ENCODE measurements at regions not wholly inside any gene's neighbourhood (a gene's known extent, or its start where the extent isn't known, plus 50 kb on each side); places are given as distances from the start of the nearest gene placed in this dataset.

- H3F3A ChIP-seq (ENCODE audit: low read length, unreplicated experiment) = no peaks in the 10 kb centered on the region
- DNase-seq = no peak
- H3K9me3 ChIP-seq (ENCODE audit: low read length) = no peaks in the 10 kb centered on the region
- no peaks in the 10 kb centered on the region for H3K27me3 ChIP-seq (ENCODE audit: low read length)
- no peak overlapping the region for H2AFZ ChIP-seq (ENCODE audit: low read length)
- TF ChIP-seq, protein P1, sequence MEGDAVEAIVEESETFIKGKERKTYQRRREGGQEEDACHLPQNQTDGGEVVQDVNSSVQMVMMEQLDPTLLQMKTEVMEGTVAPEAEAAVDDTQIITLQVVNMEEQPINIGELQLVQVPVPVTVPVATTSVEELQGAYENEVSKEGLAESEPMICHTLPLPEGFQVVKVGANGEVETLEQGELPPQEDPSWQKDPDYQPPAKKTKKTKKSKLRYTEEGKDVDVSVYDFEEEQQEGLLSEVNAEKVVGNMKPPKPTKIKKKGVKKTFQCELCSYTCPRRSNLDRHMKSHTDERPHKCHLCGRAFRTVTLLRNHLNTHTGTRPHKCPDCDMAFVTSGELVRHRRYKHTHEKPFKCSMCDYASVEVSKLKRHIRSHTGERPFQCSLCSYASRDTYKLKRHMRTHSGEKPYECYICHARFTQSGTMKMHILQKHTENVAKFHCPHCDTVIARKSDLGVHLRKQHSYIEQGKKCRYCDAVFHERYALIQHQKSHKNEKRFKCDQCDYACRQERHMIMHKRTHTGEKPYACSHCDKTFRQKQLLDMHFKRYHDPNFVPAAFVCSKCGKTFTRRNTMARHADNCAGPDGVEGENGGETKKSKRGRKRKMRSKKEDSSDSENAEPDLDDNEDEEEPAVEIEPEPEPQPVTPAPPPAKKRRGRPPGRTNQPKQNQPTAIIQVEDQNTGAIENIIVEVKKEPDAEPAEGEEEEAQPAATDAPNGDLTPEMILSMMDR (conservative IDR thresholded peaks at IDR 0.05; ENCODE audit: low read depth, low read length) = no peak
- TF ChIP-seq EZH2 (IDR thresholded peaks at IDR 0.05; ENCODE audit: low read length, unreplicated experiment) = no peak
- TF ChIP-seq EZH2phosphoT487 (IDR thresholded peaks at IDR 0.05; ENCODE audit: borderline replicate concordance, low read length) = no peak
- H3K36me3 ChIP-seq (ENCODE audit: low read depth, low read length) = no peaks in the 10 kb centered on the region
- H3K9me2 ChIP-seq (replicated peaks; ENCODE audit: low read length) = no peaks in the 10 kb centered on the region
- no peaks in the 10 kb centered on the region for H3K79me2 ChIP-seq (ENCODE audit: low read length)
- BruUV-seq (replicated peaks) = no TSS peak
- CTCF ChIA-PET = no interaction called here
- ATAC-seq = no peak
- no peak overlapping the region for H3K27ac ChIP-seq (ENCODE audit: low read length)
- no peak overlapping the region for H3K4me3 ChIP-seq (ENCODE audit: low read length)
- no peak overlapping the region for H3K4me2 ChIP-seq (ENCODE audit: low read length)
- H3K4me1 ChIP-seq (ENCODE audit: insufficient read depth, low read length) = no peaks in the 10 kb centered on the region
- POLR2A ChIA-PET (ENCODE audit: unreplicated experiment) = no interaction called here
- no peaks in the 10 kb centered on the region for H4K20me1 ChIP-seq (ENCODE audit: low read length)
- H3K9ac ChIP-seq (ENCODE audit: low read length) = no peak overlapping the region
- intact Hi-C loops (cut with micrococcal nuclease) = no loop called here
Observed at GRCh38 chr10:131568866-131569265, 257.3 kb upstream of the TCERG1L start.

DNA sequence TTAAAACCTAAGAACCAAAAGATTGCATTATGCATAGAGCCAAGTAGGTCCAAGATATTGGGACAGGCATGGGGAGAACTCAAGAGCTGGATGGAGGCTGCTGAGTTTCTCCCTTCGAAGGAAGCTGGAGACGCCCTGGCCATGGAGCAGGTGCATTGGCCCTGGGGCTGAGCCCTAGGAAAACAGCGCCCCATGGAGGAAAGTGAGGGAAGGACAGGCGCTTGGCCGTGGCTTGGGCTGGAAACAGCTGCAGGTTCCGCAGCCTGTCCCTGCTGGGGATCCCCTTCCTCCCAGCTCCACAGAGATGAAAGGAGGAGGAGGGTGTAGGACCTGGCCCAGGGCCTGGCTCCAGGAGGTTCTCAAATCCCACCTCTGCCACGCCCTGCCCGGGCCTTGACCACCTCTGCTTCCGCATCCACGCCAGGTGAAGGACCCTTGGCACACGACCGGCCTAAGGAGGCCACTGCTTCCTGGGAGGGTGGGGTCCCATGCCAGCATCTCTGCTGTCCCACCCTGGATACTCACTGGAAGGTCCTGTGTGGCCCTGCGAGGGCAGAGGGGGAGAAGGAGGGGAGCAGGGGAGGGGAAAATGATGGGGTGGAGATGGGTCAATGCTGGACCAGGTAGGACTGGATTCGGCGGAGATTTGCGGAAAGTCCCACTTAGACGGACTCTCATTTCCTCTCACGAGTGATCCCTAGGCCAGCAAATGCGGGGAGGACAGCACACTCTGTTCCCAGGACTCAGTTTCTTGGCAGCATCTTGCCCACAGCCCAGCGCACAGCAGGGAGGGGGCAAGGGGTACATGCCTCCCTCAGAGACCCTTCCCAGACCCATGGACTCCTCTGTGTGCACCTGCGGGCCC is 258.6 kb upstream of the TCERG1L start:
- POLR2A ChIA-PET (ENCODE audit: unreplicated experiment) = no interaction called here
- TF ChIP-seq EZH2 (IDR thresholded peaks at IDR 0.05; ENCODE audit: low read length, unreplicated experiment) (no peak), EZH2phosphoT487 (IDR thresholded peaks at IDR 0.05; ENCODE audit: borderline replicate concordance, low read length) (no peak)
- TF ChIP-seq, protein P1 (conservative IDR thresholded peaks at IDR 0.05; ENCODE audit: low read depth, low read length) = no peak
- Histone ChIP-seq H3K79me2 (ENCODE audit: low read length) (no peaks in the 10 kb centered on the region), H3F3A (ENCODE audit: low read length, unreplicated experiment) (no peaks in the 10 kb centered on the region), H3K36me3 (ENCODE audit: low read depth, low read length) (no peaks in the 10 kb centered on the region), H3K9me3 (ENCODE audit: low read length) (no peaks in the 10 kb centered on the region), H3K4me2 (ENCODE audit: low read length) (no peak overlapping the region), H3K27me3 (ENCODE audit: low read length) (no peaks in the 10 kb centered on the region), H3K9ac (ENCODE audit: low read length) (no peak overlapping the region), H3K27ac (ENCODE audit: low read length) (no peak overlapping the region), H3K4me1 (ENCODE audit: insufficient read depth, low read length) (no peaks in the 10 kb centered on the region), H3K9me2 (replicated peaks; ENCODE audit: low read length) (no peaks in the 10 kb centered on the region), H4K20me1 (ENCODE audit: low read length) (no peaks in the 10 kb centered on the region), H3K4me3 (ENCODE audit: low read length) (no peak overlapping the region), H2AFZ (ENCODE audit: low read length) (no peak overlapping the region)
- CTCF ChIA-PET = no interaction called here
- intact Hi-C loops (cut with micrococcal nuclease) = no loop called here
- DNase-seq (no peak), ATAC-seq (no peak)
- no TSS peak for BruUV-seq (replicated peaks)

DNA sequence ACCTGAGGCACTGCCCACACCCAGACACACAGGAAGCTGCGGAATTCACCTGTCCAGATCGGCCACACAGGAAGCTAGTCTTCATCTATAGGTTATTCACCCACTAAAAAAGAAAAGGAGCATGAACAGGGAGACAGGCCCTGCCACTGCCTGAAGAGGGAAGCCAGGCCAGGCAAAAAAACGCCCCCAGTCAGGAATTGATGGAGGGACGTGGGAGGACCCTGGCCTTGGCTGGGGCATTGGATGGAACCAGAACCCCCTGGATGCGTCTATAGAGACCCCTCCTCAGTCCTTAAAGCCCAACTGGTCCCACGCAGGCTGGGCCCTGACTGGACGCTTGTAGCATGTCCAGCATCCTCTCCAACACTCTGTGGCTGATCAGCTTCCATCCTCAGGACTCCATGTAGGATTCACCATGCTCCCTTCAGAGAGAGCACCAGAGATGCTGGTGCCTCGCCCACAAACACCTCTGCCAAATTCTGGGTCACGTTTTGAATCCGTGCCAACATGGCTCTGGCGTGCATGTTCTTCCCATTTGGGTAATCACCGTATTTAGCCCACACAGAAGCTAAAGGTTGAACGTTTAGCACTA is 259.3 kb upstream of the TCERG1L start:
- H3K79me2 ChIP-seq (ENCODE audit: low read length) = no peaks in the 10 kb centered on the region
- ChIA-PET CTCF (no interaction called here), POLR2A (ENCODE audit: unreplicated experiment) (no interaction called here)
- H4K20me1 ChIP-seq (ENCODE audit: low read length) = no peaks in the 10 kb centered on the region
- H3K9ac ChIP-seq (ENCODE audit: low read length) = no peak overlapping the region
- H3K36me3 ChIP-seq (ENCODE audit: low read depth, low read length) = no peaks in the 10 kb centered on the region
- no peak overlapping the region for H3K27ac ChIP-seq (ENCODE audit: low read length)
- H3K4me1 ChIP-seq (ENCODE audit: insufficient read depth, low read length) = no peaks in the 10 kb centered on the region
- H3F3A ChIP-seq (ENCODE audit: low read length, unreplicated experiment) = no peaks in the 10 kb centered on the region
- no peak overlapping the region for H3K4me2 ChIP-seq (ENCODE audit: low read length)
- BruUV-seq (replicated peaks) = no TSS peak
- no peaks in the 10 kb centered on the region for H3K9me3 ChIP-seq (ENCODE audit: low read length)
- TF ChIP-seq EZH2phosphoT487 (IDR thresholded peaks at IDR 0.05; ENCODE audit: borderline replicate concordance, low read length) (no peak), EZH2 (IDR thresholded peaks at IDR 0.05; ENCODE audit: low read length, unreplicated experiment) (no peak)
- TF ChIP-seq, protein P1 (conservative IDR thresholded peaks at IDR 0.05; ENCODE audit: low read depth, low read length) = no peak
- no peaks in the 10 kb centered on the region for H3K27me3 ChIP-seq (ENCODE audit: low read length)
- DNase-seq (no peak), ATAC-seq (no peak)
- no peaks in the 10 kb centered on the region for H3K9me2 ChIP-seq (replicated peaks; ENCODE audit: low read length)
- H3K4me3 ChIP-seq (ENCODE audit: low read length) = no peak overlapping the region
- intact Hi-C loops (cut with micrococcal nuclease) = no loop called here
- no peak overlapping the region for H2AFZ ChIP-seq (ENCODE audit: low read length)
